ENCODE measurements at regions not wholly inside any gene's neighbourhood (a gene's known extent, or its start where the extent isn't known, plus 50 kb on each side); places are given as distances from the start of the nearest gene placed in this dataset.
A peak's percentile ranks its signal among the peaks of the same experiment; 100 is the strongest.

DNA sequence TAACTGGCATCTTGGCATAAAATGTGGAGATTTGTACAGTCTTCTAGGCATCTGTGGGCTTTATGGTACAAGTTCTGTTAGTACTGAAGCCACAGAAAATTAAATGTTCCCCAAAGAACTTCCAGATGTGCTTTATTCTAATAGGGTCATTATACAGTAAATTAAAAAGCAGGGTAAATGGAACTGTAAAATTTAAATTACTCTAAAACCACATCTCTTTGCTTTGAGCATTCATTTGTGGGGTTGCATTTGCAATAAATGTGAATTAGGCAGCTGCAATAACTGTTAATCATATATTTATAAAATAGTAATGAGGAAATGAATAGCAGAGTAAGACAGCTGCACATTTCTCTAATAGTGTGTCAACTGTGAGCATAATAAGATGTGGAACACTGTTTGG lies 151.5 kb downstream of the BUB3 start (continued):
- TF ChIP-seq, protein P1, sequence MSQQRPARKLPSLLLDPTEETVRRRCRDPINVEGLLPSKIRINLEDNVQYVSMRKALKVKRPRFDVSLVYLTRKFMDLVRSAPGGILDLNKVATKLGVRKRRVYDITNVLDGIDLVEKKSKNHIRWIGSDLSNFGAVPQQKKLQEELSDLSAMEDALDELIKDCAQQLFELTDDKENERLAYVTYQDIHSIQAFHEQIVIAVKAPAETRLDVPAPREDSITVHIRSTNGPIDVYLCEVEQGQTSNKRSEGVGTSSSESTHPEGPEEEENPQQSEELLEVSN (IDR thresholded peaks at IDR 0.05; ENCODE audit: borderline replicate concordance, low read depth) = no peak
- TF ChIP-seq ZFP36 (IDR thresholded peaks at IDR 0.05; ENCODE audit: borderline replicate concordance, partially characterized antibody) = no peak

DNA sequence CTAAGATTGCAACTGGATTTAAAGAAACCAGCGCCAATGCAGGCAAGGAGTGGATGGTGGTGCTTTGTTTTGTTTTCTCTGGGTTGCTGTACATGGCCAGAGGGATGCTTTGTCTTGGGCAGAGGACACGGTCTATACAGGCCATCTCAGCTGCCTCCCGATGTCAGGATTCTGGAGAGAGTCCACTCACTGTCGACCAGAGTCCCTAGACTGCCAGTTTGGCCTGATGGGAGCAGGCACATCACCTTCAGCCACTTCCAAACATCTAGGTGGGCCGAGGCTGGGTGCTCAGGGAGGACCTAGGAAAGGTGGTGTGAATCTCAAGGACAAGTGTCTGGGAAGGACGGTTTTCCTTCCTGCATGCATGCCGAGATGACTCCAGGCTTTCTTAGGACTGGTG lies 152.1 kb downstream of the BUB3 start:
- 14% methylated on average over 7 of the region's 7 CpGs for WGBS (ENCODE audit: missing lambda C conversion rate)
- Histone ChIP-seq H3K4me1 (no peaks in the 10 kb centered on the region), H3K4me2 (no peak overlapping the region), H3K27ac (no peak overlapping the region), H3K4me3 (no peak overlapping the region), H3K9me3 (no peaks in the 10 kb centered on the region)
- no peak for FAIRE-seq
- DNase-seq (ENCODE audit: low read depth in 1 of 2, low spot score in 1 of 2) = no peak
- ChIA-PET POLR2A (no interaction called here), CTCF (interaction anchor here (0.9 to 1.0 kb wide), 2 partner anchors 39 to 186 kb away, joined by 3 read pairs; no protein-coding TSS in a partner anchor)
- peak in 1 of 2 experiments; percentile 30; a peak in 1 of 6 replicates for ATAC-seq
- TF ChIP-seq, protein P2, sequence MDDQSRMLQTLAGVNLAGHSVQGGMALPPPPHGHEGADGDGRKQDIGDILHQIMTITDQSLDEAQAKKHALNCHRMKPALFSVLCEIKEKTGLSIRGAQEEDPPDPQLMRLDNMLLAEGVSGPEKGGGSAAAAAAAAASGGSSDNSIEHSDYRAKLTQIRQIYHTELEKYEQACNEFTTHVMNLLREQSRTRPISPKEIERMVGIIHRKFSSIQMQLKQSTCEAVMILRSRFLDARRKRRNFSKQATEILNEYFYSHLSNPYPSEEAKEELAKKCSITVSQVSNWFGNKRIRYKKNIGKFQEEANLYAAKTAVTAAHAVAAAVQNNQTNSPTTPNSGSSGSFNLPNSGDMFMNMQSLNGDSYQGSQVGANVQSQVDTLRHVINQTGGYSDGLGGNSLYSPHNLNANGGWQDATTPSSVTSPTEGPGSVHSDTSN (IDR thresholded peaks at IDR 0.05) = no peak
- TF ChIP-seq CBX2 (IDR thresholded peaks at IDR 0.05; ENCODE audit: borderline replicate concordance, low read depth) = no peak
- TF ChIP-seq, protein P3, sequence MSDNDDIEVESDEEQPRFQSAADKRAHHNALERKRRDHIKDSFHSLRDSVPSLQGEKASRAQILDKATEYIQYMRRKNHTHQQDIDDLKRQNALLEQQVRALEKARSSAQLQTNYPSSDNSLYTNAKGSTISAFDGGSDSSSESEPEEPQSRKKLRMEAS (IDR thresholded peaks at IDR 0.05) = no peak
- no peak for TF ChIP-seq RFX5 (IDR thresholded peaks at IDR 0.05)
- no peak for TF ChIP-seq GATA3 (IDR thresholded peaks at IDR 0.05; ENCODE audit: borderline replicate concordance)
- TF ChIP-seq POLR2AphosphoS2 (conservative IDR thresholded peaks at IDR 0.05; ENCODE audit: low read length) = no peak
- no peak for TF ChIP-seq TP53 (CRISPR knock-in tag; IDR thresholded peaks at IDR 0.05)
- TF ChIP-seq EHMT2 (IDR thresholded peaks at IDR 0.05; ENCODE audit: low read depth) = no peak
- no peak for TF ChIP-seq SREBF2 (IDR thresholded peaks at IDR 0.05)
- TF ChIP-seq RARB (CRISPR knock-in tag; IDR thresholded peaks at IDR 0.05) = no peak
- TF ChIP-seq EP300 (IDR thresholded peaks at IDR 0.05) = no peak
- TF ChIP-seq MAFK (IDR thresholded peaks at IDR 0.05; ENCODE audit: partially characterized antibody) = no peak
- TF ChIP-seq TFCP2L1 (CRISPR knock-in tag; IDR thresholded peaks at IDR 0.05) = no peak
- TF ChIP-seq NR3C1 (IDR thresholded peaks at IDR 0.05) = no peak
- no peak for TF ChIP-seq BHLHE40 (IDR thresholded peaks at IDR 0.05; ENCODE audit: low read depth, low read length)
- TF ChIP-seq, protein P4, sequence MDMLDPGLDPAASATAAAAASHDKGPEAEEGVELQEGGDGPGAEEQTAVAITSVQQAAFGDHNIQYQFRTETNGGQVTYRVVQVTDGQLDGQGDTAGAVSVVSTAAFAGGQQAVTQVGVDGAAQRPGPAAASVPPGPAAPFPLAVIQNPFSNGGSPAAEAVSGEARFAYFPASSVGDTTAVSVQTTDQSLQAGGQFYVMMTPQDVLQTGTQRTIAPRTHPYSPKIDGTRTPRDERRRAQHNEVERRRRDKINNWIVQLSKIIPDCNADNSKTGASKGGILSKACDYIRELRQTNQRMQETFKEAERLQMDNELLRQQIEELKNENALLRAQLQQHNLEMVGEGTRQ (IDR thresholded peaks at IDR 0.05) = no peak
- TF ChIP-seq SMC3 (IDR thresholded peaks at IDR 0.05) = no peak

GRCh38 chr10:123309731-123310130 lies 155.5 kb downstream of the BUB3 start:
- ChIA-PET CTCF (no interaction called here), POLR2A (no interaction called here)
- H3K4me3 ChIP-seq = no peak overlapping the region
- no peak for TF ChIP-seq RARB (CRISPR knock-in tag; IDR thresholded peaks at IDR 0.05)
- DNase-seq (ENCODE audit: low read depth in 1 of 2, low spot score in 1 of 2) = no peak
- no peak overlapping the region for H3K4me2 ChIP-seq
- WGBS (ENCODE audit: missing lambda C conversion rate) = 53% methylated on average over 6 of the region's 6 CpGs
- no peak overlapping the region for H3K27ac ChIP-seq
- no peak for FAIRE-seq
- no peak for ATAC-seq
- no peaks in the 10 kb centered on the region for H3K4me1 ChIP-seq
- no peaks in the 10 kb centered on the region for H3K9me3 ChIP-seq

GRCh38 chr10:123316776-123317175 lies 162.6 kb downstream of the BUB3 start:
- Histone ChIP-seq H3K4me3 (no peak overlapping the region), H3K4me2 (no peak overlapping the region), H3K27ac (no peak overlapping the region), H3K4me1 (no peaks in the 10 kb centered on the region), H3K9me3 (no peaks in the 10 kb centered on the region)
- DNase-seq (ENCODE audit: low read depth in 1 of 2, low spot score in 1 of 2) (no peak), FAIRE-seq (no peak), ATAC-seq (no peak)
- POLR2A ChIA-PET = no interaction called here
- WGBS (ENCODE audit: missing lambda C conversion rate) = 0% methylated on average over 1 of the region's 1 CpG
- CTCF ChIA-PET = interaction anchor here (0.8 kb wide), 1 partner anchor 273 kb away, joined by 3 read pairs; no protein-coding TSS in a partner anchor
- no peak for TF ChIP-seq RARB (CRISPR knock-in tag; IDR thresholded peaks at IDR 0.05)
- TF ChIP-seq RCOR1 (IDR thresholded peaks at IDR 0.05; ENCODE audit: low read depth, low read length) = no peak
- no peak for TF ChIP-seq CBX2 (IDR thresholded peaks at IDR 0.05; ENCODE audit: borderline replicate concordance, low read depth)
- TF ChIP-seq NFE2L2 (conservative IDR thresholded peaks at IDR 0.05; ENCODE audit: low read length) = no peak
- no peak for TF ChIP-seq MAFK (IDR thresholded peaks at IDR 0.05; ENCODE audit: partially characterized antibody)
- TF ChIP-seq HOXB13 (CRISPR knock-in tag; IDR thresholded peaks at IDR 0.05; ENCODE audit: low read depth) = no peak
- TF ChIP-seq KDM1A (IDR thresholded peaks at IDR 0.05; ENCODE audit: low read depth) = no peak
- no peak for TF ChIP-seq EHF (CRISPR knock-in tag; IDR thresholded peaks at IDR 0.05)
- TF ChIP-seq, protein P1 (IDR thresholded peaks at IDR 0.05; ENCODE audit: borderline replicate concordance, low read depth) = no peak
- no peak for TF ChIP-seq ESRRA (IDR thresholded peaks at IDR 0.05; ENCODE audit: borderline replicate concordance, low read length)
- TF ChIP-seq EHMT2 (IDR thresholded peaks at IDR 0.05; ENCODE audit: low read depth) = no peak
- no peak for TF ChIP-seq CHD2 (IDR thresholded peaks at IDR 0.05; ENCODE audit: low read length, partially characterized antibody)
- TF ChIP-seq TFCP2L1 (CRISPR knock-in tag; IDR thresholded peaks at IDR 0.05) = no peak
- TF ChIP-seq, protein P5, sequence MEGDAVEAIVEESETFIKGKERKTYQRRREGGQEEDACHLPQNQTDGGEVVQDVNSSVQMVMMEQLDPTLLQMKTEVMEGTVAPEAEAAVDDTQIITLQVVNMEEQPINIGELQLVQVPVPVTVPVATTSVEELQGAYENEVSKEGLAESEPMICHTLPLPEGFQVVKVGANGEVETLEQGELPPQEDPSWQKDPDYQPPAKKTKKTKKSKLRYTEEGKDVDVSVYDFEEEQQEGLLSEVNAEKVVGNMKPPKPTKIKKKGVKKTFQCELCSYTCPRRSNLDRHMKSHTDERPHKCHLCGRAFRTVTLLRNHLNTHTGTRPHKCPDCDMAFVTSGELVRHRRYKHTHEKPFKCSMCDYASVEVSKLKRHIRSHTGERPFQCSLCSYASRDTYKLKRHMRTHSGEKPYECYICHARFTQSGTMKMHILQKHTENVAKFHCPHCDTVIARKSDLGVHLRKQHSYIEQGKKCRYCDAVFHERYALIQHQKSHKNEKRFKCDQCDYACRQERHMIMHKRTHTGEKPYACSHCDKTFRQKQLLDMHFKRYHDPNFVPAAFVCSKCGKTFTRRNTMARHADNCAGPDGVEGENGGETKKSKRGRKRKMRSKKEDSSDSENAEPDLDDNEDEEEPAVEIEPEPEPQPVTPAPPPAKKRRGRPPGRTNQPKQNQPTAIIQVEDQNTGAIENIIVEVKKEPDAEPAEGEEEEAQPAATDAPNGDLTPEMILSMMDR (IDR thresholded peaks at IDR 0.05) = no peak
- TF ChIP-seq ZC3H11A (IDR thresholded peaks at IDR 0.05) = no peak
